Lower leg skin (tissue), 3 donors: ENCODE measurements at regions not wholly inside any gene's neighbourhood (a gene's known extent, or its start where the extent isn't known, plus 50 kb on each side); places are given as distances from the start of the nearest gene placed in this dataset.

ENCODE experiments used
- POLR2A ChIP-seq, 2 donors: fragments of 450-650 bp; IDR thresholded peaks; one replicate each; pipeline ENCODE4 v1.6.1; 2016 to 2017; ENCODE audit warnings: antibody characterized with exemption in 2 of 2, mild to moderate bottlenecking in 1 of 2, moderate library complexity in 1 of 2
- TF ChIP-seq, protein P1 (sequence below), 3 donors: fragments of 450-650 bp; IDR thresholded peaks; one replicate each; pipeline ENCODE4 v1.5.1; 2016; ENCODE audit warnings: antibody characterized with exemption in 3 of 3, mild to moderate bottlenecking in 3 of 3, moderate library complexity in 2 of 3

DNA sequence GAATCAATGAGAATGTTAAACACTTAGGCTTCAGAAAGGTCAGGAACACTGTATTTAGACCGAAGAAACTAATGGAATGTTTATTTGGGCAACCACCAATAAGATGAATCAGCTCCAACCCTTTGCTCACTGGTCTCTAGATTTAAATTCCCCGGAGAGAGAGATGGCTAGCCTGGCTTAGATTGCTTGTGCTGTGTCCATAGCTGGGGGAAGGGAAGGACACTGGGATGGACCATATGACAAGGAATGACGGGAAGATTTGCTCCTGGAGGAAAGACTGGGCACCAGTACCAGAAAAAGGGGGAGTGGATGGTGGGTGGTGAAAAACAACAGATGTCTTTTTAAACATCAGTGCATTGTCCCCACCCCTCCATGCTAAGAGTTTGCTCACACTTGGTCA lies 426.6 kb downstream of the DUSP10 start:
- TF ChIP-seq, protein P1, sequence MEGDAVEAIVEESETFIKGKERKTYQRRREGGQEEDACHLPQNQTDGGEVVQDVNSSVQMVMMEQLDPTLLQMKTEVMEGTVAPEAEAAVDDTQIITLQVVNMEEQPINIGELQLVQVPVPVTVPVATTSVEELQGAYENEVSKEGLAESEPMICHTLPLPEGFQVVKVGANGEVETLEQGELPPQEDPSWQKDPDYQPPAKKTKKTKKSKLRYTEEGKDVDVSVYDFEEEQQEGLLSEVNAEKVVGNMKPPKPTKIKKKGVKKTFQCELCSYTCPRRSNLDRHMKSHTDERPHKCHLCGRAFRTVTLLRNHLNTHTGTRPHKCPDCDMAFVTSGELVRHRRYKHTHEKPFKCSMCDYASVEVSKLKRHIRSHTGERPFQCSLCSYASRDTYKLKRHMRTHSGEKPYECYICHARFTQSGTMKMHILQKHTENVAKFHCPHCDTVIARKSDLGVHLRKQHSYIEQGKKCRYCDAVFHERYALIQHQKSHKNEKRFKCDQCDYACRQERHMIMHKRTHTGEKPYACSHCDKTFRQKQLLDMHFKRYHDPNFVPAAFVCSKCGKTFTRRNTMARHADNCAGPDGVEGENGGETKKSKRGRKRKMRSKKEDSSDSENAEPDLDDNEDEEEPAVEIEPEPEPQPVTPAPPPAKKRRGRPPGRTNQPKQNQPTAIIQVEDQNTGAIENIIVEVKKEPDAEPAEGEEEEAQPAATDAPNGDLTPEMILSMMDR (IDR thresholded peaks at IDR 0.05), result no peak
- no peak for TF ChIP-seq POLR2A (IDR thresholded peaks at IDR 0.05)
